AG04449 (cell line): ENCODE measurements at regions not wholly inside any gene's neighbourhood (a gene's known extent, or its start where the extent isn't known, plus 50 kb on each side); places are given as distances from the start of the nearest gene placed in this dataset.

Experiments used
- CTCF ChIA-PET: fragments of 350-600 bp; formaldehyde crosslinking; extraction: SDS; loops from one replicate; lab custom pipeline; 2021; ENCODE audit warnings: antibody characterized with exemption; lab: Yijun Ruan, JAX
- POLR2A ChIA-PET: fragments of 400-600, 350-600 bp; formaldehyde crosslinking; extraction: SDS; loops from one replicate; lab custom pipeline; 2020; ENCODE audit warnings: antibody characterized with exemption, inconsistent platforms; lab: Yijun Ruan, JAX
- DNase-seq: peaks from one replicate; pipeline ENCODE4 v3.0.0-alpha.2; 2010; ENCODE audit warnings: low read depth, low spot score
- H3K4me3 ChIP-seq: 2 replicates; pipeline ENCODE4 v1.5.1; 2011; ENCODE audit warnings: low read depth, mild to moderate bottlenecking, control low read depth, low read length
- TF ChIP-seq, protein P1 (sequence below): IDR thresholded peaks from one replicate; pipeline ENCODE4 v1.5.1; 2011; ENCODE audit warnings: mild to moderate bottlenecking, moderate library complexity, low read length, control low read depth, inconsistent platforms; ENCODE audit not compliant: insufficient read depth; ENCODE audit errors: missing control alignments

DNA sequence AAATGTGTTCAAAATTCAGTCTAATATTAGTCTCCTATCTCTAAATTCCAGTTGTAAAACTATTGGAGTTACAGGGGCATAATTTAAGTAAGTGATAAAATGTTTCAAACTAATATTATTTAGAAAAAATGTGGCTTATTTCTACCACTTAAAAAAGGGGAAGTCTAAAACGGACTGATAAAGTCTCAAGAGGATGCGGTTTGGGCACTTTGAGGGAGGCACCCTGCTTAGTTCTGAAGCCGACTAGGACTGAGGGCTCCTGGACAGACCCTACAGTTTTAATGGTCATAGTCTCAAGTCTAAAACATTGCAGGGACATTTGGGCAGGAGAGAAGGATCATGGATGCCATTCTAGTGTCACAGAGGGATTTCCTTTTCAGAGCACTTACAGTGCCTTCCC lies 566.3 kb downstream of the NR2F2 start:
- ChIA-PET POLR2A (no interaction called here), CTCF (no interaction called here)
- DNase-seq, result no peak
- TF ChIP-seq, protein P1, sequence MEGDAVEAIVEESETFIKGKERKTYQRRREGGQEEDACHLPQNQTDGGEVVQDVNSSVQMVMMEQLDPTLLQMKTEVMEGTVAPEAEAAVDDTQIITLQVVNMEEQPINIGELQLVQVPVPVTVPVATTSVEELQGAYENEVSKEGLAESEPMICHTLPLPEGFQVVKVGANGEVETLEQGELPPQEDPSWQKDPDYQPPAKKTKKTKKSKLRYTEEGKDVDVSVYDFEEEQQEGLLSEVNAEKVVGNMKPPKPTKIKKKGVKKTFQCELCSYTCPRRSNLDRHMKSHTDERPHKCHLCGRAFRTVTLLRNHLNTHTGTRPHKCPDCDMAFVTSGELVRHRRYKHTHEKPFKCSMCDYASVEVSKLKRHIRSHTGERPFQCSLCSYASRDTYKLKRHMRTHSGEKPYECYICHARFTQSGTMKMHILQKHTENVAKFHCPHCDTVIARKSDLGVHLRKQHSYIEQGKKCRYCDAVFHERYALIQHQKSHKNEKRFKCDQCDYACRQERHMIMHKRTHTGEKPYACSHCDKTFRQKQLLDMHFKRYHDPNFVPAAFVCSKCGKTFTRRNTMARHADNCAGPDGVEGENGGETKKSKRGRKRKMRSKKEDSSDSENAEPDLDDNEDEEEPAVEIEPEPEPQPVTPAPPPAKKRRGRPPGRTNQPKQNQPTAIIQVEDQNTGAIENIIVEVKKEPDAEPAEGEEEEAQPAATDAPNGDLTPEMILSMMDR, result no peak
- no peak overlapping the region for H3K4me3 ChIP-seq

DNA sequence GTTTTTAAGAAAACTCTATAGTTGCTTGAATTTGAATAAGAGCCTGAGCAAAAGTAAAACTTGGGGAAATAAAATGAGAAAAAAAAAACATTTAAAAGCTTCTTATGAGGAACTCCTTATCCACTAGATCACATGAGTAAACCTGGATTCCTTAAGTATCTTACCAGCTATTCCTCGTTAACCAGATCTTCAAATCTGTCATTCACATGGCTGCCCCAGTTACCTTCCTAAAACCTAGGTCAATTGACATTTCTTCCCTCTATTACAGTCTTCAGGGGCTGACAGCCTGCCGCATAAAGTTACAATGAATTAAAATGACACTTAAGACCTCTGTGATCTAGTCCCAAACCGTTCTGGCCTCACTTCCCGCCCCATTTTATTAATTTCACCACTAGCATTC lies 583.6 kb downstream of the NR2F2 start:
- CTCF ChIA-PET, result no interaction called here
- POLR2A ChIA-PET, result no interaction called here
- TF ChIP-seq, protein P1, result no peak
- H3K4me3 ChIP-seq, result no peak overlapping the region
- no peak for DNase-seq

- POLR2A ChIA-PET, result no interaction called here
Observed at GRCh38 chr15:96916750-96917149, 586.2 kb downstream of the NR2F2 start.

GRCh38 chr15:96924570-96924969 lies 594.1 kb downstream of the NR2F2 start:
- ChIA-PET POLR2A (no interaction called here), CTCF (no interaction called here)
- no peak overlapping the region for H3K4me3 ChIP-seq
- DNase-seq, result no peak
- TF ChIP-seq, protein P1, result no peak

More at GRCh38 chr15:96916750-96917149, 586.2 kb downstream of the NR2F2 start:
- TF ChIP-seq, protein P1, result no peak
- CTCF ChIA-PET, result no interaction called here
- no peak for DNase-seq
- H3K4me3 ChIP-seq, result no peak overlapping the region

GRCh38 chr15:96947296-96948229 lies 617.1 kb downstream of the NR2F2 start:
- no peak overlapping the region for H3K4me3 ChIP-seq
- TF ChIP-seq, protein P1, result no peak
- no peak for DNase-seq
- CTCF ChIA-PET, result no interaction called here
- POLR2A ChIA-PET, result no interaction called here

GRCh38 chr15:96948981-96949380 lies 618.5 kb downstream of the NR2F2 start:
- ChIA-PET CTCF (no interaction called here), POLR2A (no interaction called here)
- TF ChIP-seq, protein P1, result no peak

More at GRCh38 chr15:96948981-96949380, 618.5 kb downstream of the NR2F2 start:
- no peak for DNase-seq
- H3K4me3 ChIP-seq, result no peak overlapping the region
